Spleen (tissue), 7 donors: ENCODE measurements at regions not wholly inside any gene's neighbourhood (a gene's known extent, or its start where the extent isn't known, plus 50 kb on each side); places are given as distances from the start of the nearest gene placed in this dataset.

ENCODE experiments used
- POLR2A ChIP-seq, 3 donors: fragments of 450-650 bp; IDR thresholded peaks; one replicate each; pipeline ENCODE4 v1.5.1; 2017; ENCODE audit warnings: antibody characterized with exemption in 3 of 3, mild to moderate bottlenecking in 1 of 3
- TF ChIP-seq, protein P1 (sequence below), 11 experiments: fragments of 200-600 bp in 7 of 11; fragments of 450-650 bp in 4 of 11; sonication (generic) in 4 of 11; IDR thresholded peaks in 8 of 11; conservative IDR thresholded peaks in 3 of 11; 1 replicate in 7 of 11; 2 replicates in 4 of 11; pipeline versions ENCODE4 v1.4.0 to v1.8.0; 2016 to 2021; ENCODE audit warnings: antibody characterized with exemption in 11 of 11, inconsistent platforms in 4 of 11, mild to moderate bottlenecking in 1 of 11
- donor health status: DM: no; HTN: no; CAD: no; lungs with moderate emphysema.
- donor health status: DM: no; HTN: no; CAD: no.
- donor health status: DM: no; HTN: no; CAD: no.

DNA sequence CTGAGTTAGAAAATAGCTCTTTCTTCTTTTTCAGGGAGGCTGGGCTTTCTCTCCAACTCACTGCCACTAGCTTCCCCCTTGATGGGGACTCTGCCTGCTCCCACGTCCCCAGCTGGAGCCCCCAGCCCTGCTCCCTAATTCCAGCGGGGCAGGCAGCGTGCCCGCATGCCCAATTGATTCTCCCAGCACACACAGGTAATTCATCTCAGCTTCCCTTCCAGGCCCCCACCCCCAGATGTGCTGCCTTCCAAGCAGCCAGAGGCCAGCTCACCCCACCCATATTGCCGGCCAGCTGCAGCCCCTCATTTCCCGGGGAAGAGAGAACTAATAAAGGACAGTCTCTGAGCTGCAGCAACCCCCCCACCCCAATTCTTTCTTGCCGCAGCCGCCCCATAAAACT lies 69.8 kb downstream of the EFNB1 start:
- TF ChIP-seq, protein P1, sequence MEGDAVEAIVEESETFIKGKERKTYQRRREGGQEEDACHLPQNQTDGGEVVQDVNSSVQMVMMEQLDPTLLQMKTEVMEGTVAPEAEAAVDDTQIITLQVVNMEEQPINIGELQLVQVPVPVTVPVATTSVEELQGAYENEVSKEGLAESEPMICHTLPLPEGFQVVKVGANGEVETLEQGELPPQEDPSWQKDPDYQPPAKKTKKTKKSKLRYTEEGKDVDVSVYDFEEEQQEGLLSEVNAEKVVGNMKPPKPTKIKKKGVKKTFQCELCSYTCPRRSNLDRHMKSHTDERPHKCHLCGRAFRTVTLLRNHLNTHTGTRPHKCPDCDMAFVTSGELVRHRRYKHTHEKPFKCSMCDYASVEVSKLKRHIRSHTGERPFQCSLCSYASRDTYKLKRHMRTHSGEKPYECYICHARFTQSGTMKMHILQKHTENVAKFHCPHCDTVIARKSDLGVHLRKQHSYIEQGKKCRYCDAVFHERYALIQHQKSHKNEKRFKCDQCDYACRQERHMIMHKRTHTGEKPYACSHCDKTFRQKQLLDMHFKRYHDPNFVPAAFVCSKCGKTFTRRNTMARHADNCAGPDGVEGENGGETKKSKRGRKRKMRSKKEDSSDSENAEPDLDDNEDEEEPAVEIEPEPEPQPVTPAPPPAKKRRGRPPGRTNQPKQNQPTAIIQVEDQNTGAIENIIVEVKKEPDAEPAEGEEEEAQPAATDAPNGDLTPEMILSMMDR (IDR thresholded peaks at IDR 0.05 in 8 of 11, conservative IDR thresholded peaks at IDR 0.05 in 3 of 11): no peak
- TF ChIP-seq POLR2A (IDR thresholded peaks at IDR 0.05): no peak
